NCI-H1048 (cell line): ENCODE measurements at regions not wholly inside any gene's neighbourhood (a gene's known extent, or its start where the extent isn't known, plus 50 kb on each side); places are given as distances from the start of the nearest gene placed in this dataset.

Experiments used
- DNase-seq: peaks from one replicate; lab custom pipeline; 2025; lab: John Stamatoyannopoulos, UW

- DNase-seq, result no peak
Measured at GRCh38 chr10:129278686-129279085, 188.4 kb upstream of the MGMT start.

- no peak for DNase-seq
Measured at GRCh38 chr10:129279446-129280154, 187.4 kb upstream of the MGMT start.

GRCh38 chr10:129280155-129280502 lies 186.9 kb upstream of the MGMT start:
- no peak for DNase-seq

- no peak for DNase-seq
Measured at GRCh38 chr10:129280908-129281586, 186.0 kb upstream of the MGMT start.

- DNase-seq, result no peak
Measured at GRCh38 chr10:129285459-129285858, 181.6 kb upstream of the MGMT start.

- DNase-seq, result no peak
Measured at GRCh38 chr10:129288999-129289584, 177.9 kb upstream of the MGMT start.

GRCh38 chr10:129293991-129294700 lies 172.9 kb upstream of the MGMT start:
- no peak for DNase-seq

- DNase-seq, result no peak
Measured at GRCh38 chr10:129294944-129295343, 172.1 kb upstream of the MGMT start.

- no peak for DNase-seq
Measured at GRCh38 chr10:129305046-129305445, 162.0 kb upstream of the MGMT start.

GRCh38 chr10:129307141-129307540 lies 159.9 kb upstream of the MGMT start:
- DNase-seq, result no peak

- no peak for DNase-seq
Measured at GRCh38 chr10:129308953-129309564, 158.0 kb upstream of the MGMT start.

- no peak for DNase-seq
Measured at GRCh38 chr10:129309565-129309964, 157.5 kb upstream of the MGMT start.

- no peak for DNase-seq
Measured at GRCh38 chr10:129310881-129311280, 156.2 kb upstream of the MGMT start.

- no peak for DNase-seq
Measured at GRCh38 chr10:129319934-129320333, 147.1 kb upstream of the MGMT start.

GRCh38 chr10:129320340-129320739 lies 146.7 kb upstream of the MGMT start:
- no peak for DNase-seq

- DNase-seq, result no peak
Measured at GRCh38 chr10:129321727-129322126, 145.3 kb upstream of the MGMT start.

- DNase-seq, result no peak
Measured at GRCh38 chr10:129322933-129323820, 143.9 kb upstream of the MGMT start.

- no peak for DNase-seq
Measured at GRCh38 chr10:129323879-129324278, 143.2 kb upstream of the MGMT start.

GRCh38 chr10:129325893-129326292 lies 141.1 kb upstream of the MGMT start:
- no peak for DNase-seq

GRCh38 chr10:129328546-129328945 lies 138.5 kb upstream of the MGMT start:
- DNase-seq, result no peak

- DNase-seq, result no peak
Measured at GRCh38 chr10:129329385-129330055, 137.5 kb upstream of the MGMT start.
